ENCODE measurements at regions not wholly inside any gene's neighbourhood (a gene's known extent, or its start where the extent isn't known, plus 50 kb on each side); places are given as distances from the start of the nearest gene placed in this dataset.
"Not testable (repeated sequence)": the region's sequence is repeated elsewhere in the genome, so short reads cannot be mapped to it uniquely, and the experiment has no call there.

GRCh38 chr9:79087133-79087532, 484.6 kb upstream of the TLE4 start:
- Histone ChIP-seq H3K9me2 (ENCODE audit: insufficient read depth) (no peaks in the 10 kb centered on the region), H3K27me3 (replicated peaks; ENCODE audit: insufficient read depth) (no peaks in the 10 kb centered on the region), H3K79me2 (ENCODE audit: insufficient read depth) (no peaks in the 10 kb centered on the region), H3K9ac (no peak overlapping the region), H3K9me3 (ENCODE audit: low read depth) (no peaks in the 10 kb centered on the region), H3K4me1 (ENCODE audit: insufficient read depth) (no peaks in the 10 kb centered on the region), H3K4me2 (ENCODE audit: unreplicated experiment) (no peak overlapping the region), H3K27ac (no peak overlapping the region), H3F3A (ENCODE audit: insufficient read depth) (no peaks in the 10 kb centered on the region), H3K4me3 (no peak overlapping the region), H4K20me1 (ENCODE audit: insufficient read depth) (no peaks in the 10 kb centered on the region), H2AFZ (no peak overlapping the region), H3K36me3 (ENCODE audit: low read depth) (no peaks in the 10 kb centered on the region)
- no peak for TF ChIP-seq EZH2 (IDR thresholded peaks at IDR 0.05; ENCODE audit: insufficient read depth, poor library complexity, severe bottlenecking)
- TF ChIP-seq EZH2phosphoT487 (IDR thresholded peaks at IDR 0.05; ENCODE audit: insufficient read depth, low read depth), result no peak
- WGBS, 2 experiments (ENCODE audit: low coverage in 1 of 2, low lambda C conversion rate in 2 of 2, missing lambda C conversion rate in 2 of 2), result 85% methylated on average over 2 of the region's 2 CpGs
- in situ Hi-C loops (cut with MboI), result no loop called here
- no peak for DNase-seq

- no peak overlapping the region for H3K4me2 ChIP-seq (ENCODE audit: unreplicated experiment)
- no peaks in the 10 kb centered on the region for H3K79me2 ChIP-seq (ENCODE audit: insufficient read depth)
- no peaks in the 10 kb centered on the region for H3K4me1 ChIP-seq (ENCODE audit: insufficient read depth)
- no peaks in the 10 kb centered on the region for H3K27me3 ChIP-seq (replicated peaks; ENCODE audit: insufficient read depth)
- H3K27ac ChIP-seq, result no peak overlapping the region
- no peaks in the 10 kb centered on the region for H4K20me1 ChIP-seq (ENCODE audit: insufficient read depth)
- no peaks in the 10 kb centered on the region for H3K9me3 ChIP-seq (ENCODE audit: low read depth)
- H3K9me2 ChIP-seq (ENCODE audit: insufficient read depth), result no peaks in the 10 kb centered on the region
- H2AFZ ChIP-seq, result no peak overlapping the region
- H3K4me3 ChIP-seq, result no peak overlapping the region
- H3F3A ChIP-seq (ENCODE audit: insufficient read depth), result no peaks in the 10 kb centered on the region
- H3K36me3 ChIP-seq (ENCODE audit: low read depth), result no peaks in the 10 kb centered on the region
- no peak for DNase-seq
- in situ Hi-C loops (cut with MboI), result no loop called here
- H3K9ac ChIP-seq, result no peak overlapping the region
- no peak for TF ChIP-seq EZH2phosphoT487 (IDR thresholded peaks at IDR 0.05; ENCODE audit: insufficient read depth, low read depth)
- no peak for TF ChIP-seq EZH2 (IDR thresholded peaks at IDR 0.05; ENCODE audit: insufficient read depth, poor library complexity, severe bottlenecking)
These were observed 482.7 kb upstream of the TLE4 start for GRCh38 chr9:79089054-79089560.

- H3K4me3 ChIP-seq; H2AFZ ChIP-seq; H3K27me3 ChIP-seq (replicated peaks; ENCODE audit: insufficient read depth); H3K9me2 ChIP-seq (ENCODE audit: insufficient read depth); H3K27ac ChIP-seq; H3K4me2 ChIP-seq (ENCODE audit: unreplicated experiment); H3K4me1 ChIP-seq (ENCODE audit: insufficient read depth); H4K20me1 ChIP-seq (ENCODE audit: insufficient read depth); H3K9ac ChIP-seq; H3K36me3 ChIP-seq (ENCODE audit: low read depth); H3K79me2 ChIP-seq (ENCODE audit: insufficient read depth); H3K9me3 ChIP-seq (ENCODE audit: low read depth); in situ Hi-C loops (cut with MboI); H3F3A ChIP-seq (ENCODE audit: insufficient read depth); DNase-seq: not testable (repeated sequence)
- WGBS, 2 experiments (ENCODE audit: low coverage in 1 of 2, low lambda C conversion rate in 2 of 2, missing lambda C conversion rate in 2 of 2), result 25% methylated on average over 2 of the region's 2 CpGs
These were observed 481.9 kb upstream of the TLE4 start for GRCh38 chr9:79089851-79090250.

GRCh38 chr9:79103257-79103656, 468.5 kb upstream of the TLE4 start:
- in situ Hi-C loops (cut with MboI); H3K27me3 ChIP-seq (replicated peaks; ENCODE audit: insufficient read depth); H3K9ac ChIP-seq; H4K20me1 ChIP-seq (ENCODE audit: insufficient read depth); H3F3A ChIP-seq (ENCODE audit: insufficient read depth); H3K4me1 ChIP-seq (ENCODE audit: insufficient read depth); H3K4me3 ChIP-seq; H3K27ac ChIP-seq; DNase-seq; H3K79me2 ChIP-seq (ENCODE audit: insufficient read depth); H3K9me2 ChIP-seq (ENCODE audit: insufficient read depth); H3K4me2 ChIP-seq (ENCODE audit: unreplicated experiment); H3K36me3 ChIP-seq (ENCODE audit: low read depth); H2AFZ ChIP-seq; H3K9me3 ChIP-seq (ENCODE audit: low read depth): not testable (repeated sequence)
- 65 to 87% methylated on average over 13 to 17 of the region's 17 CpGs for WGBS, 2 experiments (ENCODE audit: low coverage in 1 of 2, low lambda C conversion rate in 2 of 2, missing lambda C conversion rate in 2 of 2)

GRCh38 chr9:79104216-79104615, 467.5 kb upstream of the TLE4 start:
- no peak for TF ChIP-seq EZH2 (IDR thresholded peaks at IDR 0.05; ENCODE audit: insufficient read depth, poor library complexity, severe bottlenecking)
- no peak for TF ChIP-seq EZH2phosphoT487 (IDR thresholded peaks at IDR 0.05; ENCODE audit: insufficient read depth, low read depth)
- Histone ChIP-seq H3K9ac (no peak overlapping the region), H3K4me3 (no peak overlapping the region), H3K79me2 (ENCODE audit: insufficient read depth) (no peaks in the 10 kb centered on the region), H3K4me1 (ENCODE audit: insufficient read depth) (no peaks in the 10 kb centered on the region; the same call in 1 of the 2 replicates), H3K9me2 (ENCODE audit: insufficient read depth) (no peaks in the 10 kb centered on the region), H3K36me3 (ENCODE audit: low read depth) (no peaks in the 10 kb centered on the region), H2AFZ (no peak overlapping the region), H3K4me2 (ENCODE audit: unreplicated experiment) (no peak overlapping the region), H3K27me3 (replicated peaks; ENCODE audit: insufficient read depth) (no peaks in the 10 kb centered on the region), H3K27ac (no peak overlapping the region), H3K9me3 (ENCODE audit: low read depth) (no peaks in the 10 kb centered on the region), H3F3A (ENCODE audit: insufficient read depth) (no peaks in the 10 kb centered on the region), H4K20me1 (ENCODE audit: insufficient read depth) (no peaks in the 10 kb centered on the region)
- DNase-seq, result no peak
- 42 to 59% methylated on average over 1 of the region's 1 CpG for WGBS, 2 experiments (ENCODE audit: low coverage in 1 of 2, low lambda C conversion rate in 2 of 2, missing lambda C conversion rate in 2 of 2)
- in situ Hi-C loops (cut with MboI), result no loop called here

All from GM23248 (cell line).